HK-2 (cell line): ENCODE measurements at regions not wholly inside any gene's neighbourhood (a gene's known extent, or its start where the extent isn't known, plus 50 kb on each side); places are given as distances from the start of the nearest gene placed in this dataset.
A peak's percentile ranks its signal among the peaks of the same experiment; 100 is the strongest.

Source experiments
- DNase-seq: peaks from one replicate; pipeline ENCODE4 v3.0.0-alpha.2; 2018; ENCODE audit not compliant: unreplicated experiment

DNA sequence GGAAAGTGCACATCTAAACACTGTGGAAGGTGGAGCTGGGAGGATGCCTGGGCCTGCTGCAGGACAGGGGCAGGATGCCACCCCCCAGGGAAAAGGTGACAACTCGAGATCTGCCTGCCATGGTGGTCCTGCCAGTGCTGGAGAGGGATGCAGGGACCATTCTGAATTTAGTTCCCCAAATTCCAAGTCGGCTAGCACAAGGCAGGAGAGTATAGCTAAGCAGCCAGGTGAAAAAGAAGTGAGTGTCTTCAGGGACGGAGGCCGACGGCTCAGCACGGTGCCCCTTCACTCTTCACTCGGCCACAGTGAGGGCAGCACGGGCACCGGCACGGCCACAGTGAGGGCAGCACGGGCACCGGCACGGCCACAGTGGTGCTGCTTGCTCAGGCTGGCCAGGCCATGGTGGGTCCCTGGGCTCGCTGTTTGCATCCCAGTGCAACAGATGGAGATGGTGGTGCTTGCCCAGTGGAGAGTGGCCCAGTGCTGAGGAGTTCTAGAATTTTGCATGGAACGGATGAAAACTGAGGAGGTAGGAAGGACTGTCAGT is 161.3 kb upstream of the SHH start:
- DNase-seq: no peak

DNA sequence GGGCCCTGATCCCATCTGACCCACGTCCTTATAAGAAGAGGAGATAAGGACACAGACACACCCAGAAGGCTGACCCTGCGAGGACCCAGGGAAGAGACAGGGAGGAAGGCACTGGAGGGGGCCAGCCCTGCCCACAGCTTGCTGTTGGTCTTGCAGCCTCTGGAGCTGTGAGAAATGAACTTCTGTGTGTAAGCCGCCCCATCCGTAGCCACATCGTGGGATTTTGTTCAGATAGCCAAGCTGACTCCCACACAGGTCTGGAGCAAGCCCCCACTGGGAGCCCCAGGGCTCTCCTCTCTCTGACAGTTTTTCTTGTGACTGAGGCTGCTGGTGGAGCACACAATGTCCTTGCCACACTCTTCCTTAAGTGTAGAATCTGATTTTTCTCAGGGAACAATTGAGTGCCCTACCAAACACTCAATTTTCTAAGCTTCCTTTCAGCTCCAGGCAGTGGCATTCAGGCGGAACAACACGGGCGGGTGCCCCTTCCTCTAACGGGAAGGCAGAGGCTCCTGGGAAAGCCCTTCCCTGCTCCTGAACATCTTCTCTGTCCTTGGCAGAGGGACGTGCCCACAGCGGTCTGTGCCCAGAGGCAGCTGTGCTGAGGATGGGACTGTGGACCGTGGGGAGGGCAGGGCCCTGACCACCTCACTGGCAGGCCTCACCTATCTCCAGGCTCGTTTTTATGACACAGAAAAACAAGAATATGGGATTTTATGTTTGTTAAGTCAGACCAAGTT is 160.6 kb upstream of the SHH start:
- no peak for DNase-seq

DNA sequence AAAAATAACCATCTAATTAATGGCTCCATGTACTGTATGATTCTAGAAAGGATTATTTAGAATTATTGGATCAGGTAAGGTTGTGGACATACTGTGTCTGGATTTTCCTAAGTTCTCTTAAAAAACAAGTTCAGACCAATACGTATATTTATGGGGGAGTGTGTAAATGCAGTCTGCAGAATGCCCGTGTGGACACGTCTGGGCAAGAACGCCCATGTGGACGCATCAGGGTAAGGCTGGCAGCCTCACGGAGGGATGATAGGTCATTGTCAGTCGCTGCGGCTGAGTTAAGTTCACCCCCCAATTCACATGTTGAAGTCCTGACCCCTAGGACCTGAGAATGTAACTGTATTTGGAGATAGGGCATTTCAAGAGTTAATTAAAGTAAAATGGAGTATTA is 160.0 kb upstream of the SHH start:
- DNase-seq: no peak

DNA sequence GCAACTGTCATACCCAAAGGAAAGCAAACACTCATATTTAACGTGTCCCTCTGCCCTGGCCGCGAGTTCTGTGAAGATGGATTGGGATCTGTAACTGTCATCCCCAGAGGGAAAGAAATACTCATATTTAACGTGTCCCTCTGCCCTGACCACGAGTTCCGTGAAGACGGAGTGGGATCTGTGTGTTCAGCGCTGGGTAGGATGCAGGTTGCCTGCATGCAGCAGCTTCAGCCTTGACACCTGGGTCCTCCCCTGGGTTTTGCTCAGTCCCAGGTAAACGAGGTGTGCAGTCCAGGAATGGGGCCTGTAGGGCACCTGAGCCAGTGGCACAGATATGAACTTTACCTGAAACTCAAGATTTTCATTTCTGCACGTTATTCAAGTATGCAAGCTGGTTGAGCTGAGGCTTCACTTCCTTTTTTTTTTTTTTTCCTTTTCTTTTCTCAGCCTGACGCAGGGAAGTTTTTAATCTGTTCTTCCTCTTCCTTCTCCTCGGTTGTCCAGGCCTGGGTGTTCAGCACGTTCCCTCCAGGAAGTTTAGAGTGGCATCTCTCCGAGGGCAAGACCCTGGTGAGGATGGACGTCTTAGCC is 159.0 kb upstream of the SHH start:
- DNase-seq: no peak

DNA sequence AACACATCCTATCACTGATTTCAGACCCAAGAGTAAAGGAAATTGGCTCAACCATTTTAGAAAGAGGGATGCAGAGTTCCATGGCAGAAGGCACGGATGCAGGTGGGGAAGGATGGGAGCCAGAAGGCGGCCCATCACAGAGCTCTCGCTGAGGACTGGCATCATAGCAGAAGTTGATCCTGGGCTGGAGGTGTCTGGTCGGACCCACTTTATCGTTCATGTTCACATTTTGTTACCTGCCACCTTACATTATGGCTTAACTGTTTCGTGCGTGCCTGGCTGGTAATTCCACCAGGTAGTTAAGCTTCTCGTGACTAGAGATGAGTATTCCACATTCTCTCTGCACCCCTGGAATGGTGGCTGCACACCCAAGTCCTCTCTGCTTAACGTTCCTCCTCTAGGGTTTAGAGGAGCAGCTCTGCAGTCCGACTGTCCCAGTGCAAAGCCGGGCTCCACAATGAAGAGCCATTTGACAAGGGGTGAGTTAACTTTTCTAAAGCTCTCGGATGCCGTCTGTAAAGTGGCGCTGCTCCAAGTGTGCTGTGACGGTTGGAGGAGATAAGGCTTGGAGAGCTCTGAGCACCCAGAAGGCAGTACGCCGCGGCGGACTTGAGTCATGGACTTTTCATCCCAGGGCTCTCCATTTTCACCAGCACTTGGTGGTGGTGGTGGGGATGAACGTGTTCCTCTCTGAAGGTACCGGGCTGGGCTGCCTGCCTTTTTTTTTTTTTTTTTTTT is 157.1 kb upstream of the SHH start:
- DNase-seq: no peak

DNA sequence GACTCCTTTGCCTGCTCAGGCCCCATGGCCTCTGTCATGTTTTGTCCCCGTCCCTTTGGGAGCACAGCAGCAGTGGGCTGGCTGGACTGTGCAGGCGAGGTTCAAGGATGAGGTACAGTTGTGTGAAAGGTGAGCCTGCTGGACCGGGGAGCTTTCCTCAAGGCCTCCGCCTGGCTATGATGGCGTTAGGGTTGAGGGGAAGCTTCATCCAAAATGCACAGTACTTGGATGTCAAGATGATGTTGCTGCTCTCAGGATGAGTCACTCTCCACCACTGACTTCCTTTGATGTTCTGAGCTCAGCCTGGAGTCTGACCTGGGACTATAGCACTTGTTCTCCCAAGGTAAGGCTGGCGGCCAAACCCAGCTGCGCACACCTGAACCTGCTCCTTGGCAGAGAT is 152.7 kb upstream of the SHH start:
- DNase-seq: no peak

DNA sequence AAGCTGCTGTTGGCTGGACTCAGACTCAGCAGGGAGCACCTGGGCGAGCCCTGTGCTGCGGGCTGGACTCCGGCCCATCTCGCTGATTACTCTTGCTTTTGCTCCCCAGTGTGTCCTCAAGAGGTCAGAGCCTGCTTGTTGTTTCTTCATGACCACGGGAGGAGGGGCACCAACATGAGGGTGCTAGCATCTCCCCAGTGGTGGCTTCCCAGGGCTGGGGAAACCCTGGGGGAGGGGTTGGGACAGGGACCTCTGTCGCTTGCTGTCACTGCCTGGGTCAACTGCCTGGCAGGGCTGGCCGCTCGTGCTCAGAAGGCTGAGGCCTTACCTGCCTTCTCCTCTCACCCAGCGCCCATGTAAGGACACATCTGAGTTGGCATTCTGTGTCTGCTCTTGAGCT is 152.3 kb upstream of the SHH start:
- DNase-seq: no peak

DNA sequence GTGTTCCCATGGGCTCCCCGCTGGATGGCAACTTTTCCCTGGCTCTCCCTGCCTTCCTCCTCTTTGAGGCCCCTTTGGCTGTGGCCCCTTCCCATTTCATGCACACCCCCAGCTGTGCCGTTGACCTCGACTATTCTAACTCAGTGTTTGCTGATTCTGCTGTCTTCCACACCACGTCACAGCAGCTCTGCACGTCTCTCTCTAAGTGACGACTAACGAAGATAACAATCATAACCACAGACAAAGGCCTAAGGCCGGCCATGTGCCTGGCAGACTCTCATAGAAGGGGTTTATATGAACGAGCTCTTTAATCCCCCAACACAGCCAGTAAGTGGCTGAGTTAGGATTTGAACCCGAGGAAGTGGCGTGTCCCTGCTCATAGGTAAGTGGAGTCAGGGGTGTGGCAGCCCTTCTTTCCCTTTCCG is 151.5 kb upstream of the SHH start:
- DNase-seq: no peak

DNA sequence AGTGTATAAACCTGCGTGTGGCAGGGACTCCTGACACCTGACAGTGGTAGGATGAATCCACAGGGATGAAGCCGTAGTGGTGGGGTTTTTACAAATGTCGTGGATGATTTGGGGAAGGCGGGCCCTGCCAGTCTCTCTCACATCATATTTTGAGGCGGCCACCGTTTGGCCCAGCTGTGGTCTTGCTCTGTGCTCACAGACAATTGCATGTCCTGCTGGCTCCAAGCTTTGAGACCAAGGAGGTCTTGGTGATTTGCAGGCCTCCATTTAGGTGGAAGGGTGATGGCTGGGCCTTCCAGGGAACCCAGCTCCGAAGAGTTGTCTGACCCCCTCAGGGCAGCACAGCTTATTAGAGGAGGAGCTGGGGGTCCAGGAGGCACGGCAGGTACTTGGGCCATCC is 151.1 kb upstream of the SHH start:
- DNase-seq: no peak

DNA sequence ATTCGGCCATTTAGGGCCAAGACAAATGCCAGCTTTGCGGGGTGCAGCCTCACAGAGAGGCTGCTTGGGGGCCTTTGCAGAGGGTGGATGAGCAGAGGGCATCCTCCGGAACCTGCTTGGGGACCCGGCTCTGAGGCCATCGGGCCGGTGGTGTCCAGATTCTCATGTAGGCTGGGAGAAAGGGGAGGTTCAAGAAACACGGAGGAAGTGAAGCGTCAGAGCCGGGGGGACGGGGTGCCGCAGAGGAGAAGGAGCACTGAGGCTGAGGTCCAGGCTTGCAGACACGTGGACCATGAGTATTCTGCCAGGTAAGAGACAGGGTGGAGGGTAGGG is 150.7 kb upstream of the SHH start:
- no peak for DNase-seq

DNA sequence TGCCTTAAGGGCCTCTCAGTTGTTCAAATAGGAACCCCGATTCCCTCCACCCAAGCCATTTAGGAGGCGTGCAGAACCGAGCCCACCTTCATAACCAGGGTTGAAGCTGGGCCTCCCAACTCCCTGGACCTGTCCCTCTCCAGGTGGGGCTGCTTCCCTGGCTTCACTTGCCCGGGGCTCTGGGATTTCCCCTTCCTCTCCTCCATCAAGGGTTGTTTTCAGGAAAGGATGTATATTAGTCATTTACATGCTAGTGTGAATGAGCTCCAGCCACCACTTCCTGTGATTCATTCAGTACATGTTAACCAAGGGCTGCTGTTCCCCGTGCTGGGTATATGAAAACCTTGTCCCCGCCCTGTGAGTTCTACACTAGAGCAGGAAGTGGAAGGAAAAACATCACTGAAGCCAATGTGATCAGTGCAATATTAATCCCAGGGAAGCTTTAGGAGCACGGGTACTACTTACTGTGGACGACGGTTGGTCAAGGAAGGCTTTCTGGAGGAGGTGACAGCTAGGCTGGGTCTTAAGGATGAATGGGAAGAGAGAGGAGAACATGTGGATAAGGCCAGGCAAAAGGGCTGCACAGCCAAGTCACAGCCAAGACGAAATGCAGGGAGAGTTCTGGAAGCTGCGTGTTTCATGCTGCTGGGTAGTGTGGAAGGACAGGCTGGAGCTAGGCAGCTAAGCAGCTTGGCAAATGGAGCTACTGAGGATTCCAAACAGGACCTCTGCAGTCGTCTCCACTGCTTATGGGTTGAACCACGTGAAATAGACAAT is 150.1 kb upstream of the SHH start:
- peak; percentile 77 for DNase-seq

DNA sequence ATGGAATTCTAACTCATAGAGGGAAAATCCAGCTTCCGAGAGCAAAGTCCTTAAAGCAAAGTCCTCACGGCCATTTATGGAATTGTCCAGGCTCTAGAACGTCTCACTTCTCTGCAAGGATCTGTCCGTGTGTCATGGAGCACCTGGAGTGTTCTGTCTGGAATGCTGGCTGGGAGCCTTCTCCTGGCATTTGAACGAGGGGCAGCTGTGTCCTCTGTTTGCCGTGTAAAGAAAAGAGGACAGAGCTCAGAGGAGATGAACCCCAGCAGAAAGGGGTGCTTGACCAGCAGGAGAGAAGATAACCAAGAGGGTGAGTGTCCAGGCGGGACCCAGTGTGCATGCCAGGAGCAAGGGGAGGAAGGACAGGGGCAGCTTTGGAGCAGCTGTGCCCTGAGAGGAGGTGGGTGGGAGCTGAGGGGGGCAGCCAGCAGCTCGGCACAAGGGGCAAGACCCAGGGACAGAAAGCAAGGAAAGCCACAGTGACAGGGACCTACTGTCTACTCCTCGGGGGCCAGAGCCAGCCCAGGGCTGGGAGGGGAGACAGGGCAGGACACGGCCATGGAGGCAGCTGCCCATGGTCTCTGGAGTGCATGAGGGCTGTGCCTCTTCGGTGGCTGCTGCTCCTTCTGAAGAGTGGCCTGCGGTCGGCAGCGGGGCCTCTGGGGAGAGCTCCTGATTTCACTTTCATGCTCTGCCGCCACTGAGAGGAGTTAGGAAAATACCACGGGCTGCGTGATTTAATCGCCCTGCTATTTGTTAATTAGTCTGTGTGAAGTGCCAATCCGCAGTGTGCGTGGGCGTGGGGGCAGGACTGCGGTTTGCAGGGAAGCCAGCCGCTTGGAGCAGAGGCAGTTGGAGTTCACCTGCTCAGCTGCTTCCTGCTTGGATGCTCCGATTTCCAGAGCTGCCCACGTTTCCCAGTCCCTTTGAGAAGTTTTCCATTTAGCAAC is 149.3 kb upstream of the SHH start:
- peak; percentile 92 for DNase-seq

DNA sequence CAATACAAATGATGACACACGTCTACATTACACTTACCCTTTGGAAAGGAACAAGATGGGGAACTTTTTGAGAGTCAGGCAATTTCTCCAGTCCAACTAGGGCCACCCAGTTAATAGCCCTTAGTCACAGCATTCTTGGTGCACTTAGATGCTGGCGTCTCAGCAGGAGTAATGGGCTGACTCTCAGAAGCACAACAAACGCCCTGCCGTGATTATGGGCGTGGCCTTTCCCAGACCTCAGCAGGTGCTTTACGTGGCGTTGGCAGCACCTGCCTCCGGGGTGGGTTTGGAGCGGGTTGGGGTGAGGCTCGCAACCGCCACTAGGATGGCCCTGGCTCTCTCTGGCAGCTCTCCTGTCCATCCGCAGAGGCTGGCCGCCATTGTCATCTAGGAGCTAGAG is 147.6 kb upstream of the SHH start:
- DNase-seq: no peak

DNA sequence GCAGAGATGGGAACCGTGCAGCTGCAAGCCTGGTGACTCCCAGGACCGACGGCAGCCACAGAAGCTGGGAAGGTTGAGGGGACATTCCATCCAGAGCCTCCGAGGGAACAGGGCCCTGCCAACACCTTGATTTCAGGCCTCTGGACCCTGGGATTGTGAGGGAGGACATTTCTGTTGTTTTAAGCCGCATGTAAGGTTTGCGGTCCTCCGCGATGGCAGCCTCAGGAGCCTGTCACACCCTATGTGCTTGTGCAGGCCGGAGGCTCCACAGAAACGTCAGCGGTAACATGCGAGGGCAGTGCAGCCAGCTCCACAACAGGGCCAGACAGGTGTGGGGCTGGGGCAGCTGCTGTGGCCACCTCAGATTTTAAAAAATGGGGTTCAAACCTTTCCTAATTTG is 144.7 kb upstream of the SHH start:
- no peak for DNase-seq

DNA sequence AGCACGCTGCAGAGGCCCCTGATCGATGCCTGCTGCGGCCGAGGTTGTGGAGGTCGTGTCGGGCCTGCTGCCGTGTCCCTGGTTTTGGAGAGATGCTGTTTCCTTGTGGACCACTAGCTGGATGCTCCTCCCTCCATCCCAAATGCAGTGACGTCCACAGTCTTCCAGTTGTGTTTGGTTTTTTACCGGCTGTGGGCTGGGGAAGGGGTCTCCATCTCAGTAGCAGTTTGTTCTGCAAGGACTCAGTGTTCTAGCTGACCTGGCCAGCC is 143.0 kb upstream of the SHH start:
- no peak for DNase-seq

DNA sequence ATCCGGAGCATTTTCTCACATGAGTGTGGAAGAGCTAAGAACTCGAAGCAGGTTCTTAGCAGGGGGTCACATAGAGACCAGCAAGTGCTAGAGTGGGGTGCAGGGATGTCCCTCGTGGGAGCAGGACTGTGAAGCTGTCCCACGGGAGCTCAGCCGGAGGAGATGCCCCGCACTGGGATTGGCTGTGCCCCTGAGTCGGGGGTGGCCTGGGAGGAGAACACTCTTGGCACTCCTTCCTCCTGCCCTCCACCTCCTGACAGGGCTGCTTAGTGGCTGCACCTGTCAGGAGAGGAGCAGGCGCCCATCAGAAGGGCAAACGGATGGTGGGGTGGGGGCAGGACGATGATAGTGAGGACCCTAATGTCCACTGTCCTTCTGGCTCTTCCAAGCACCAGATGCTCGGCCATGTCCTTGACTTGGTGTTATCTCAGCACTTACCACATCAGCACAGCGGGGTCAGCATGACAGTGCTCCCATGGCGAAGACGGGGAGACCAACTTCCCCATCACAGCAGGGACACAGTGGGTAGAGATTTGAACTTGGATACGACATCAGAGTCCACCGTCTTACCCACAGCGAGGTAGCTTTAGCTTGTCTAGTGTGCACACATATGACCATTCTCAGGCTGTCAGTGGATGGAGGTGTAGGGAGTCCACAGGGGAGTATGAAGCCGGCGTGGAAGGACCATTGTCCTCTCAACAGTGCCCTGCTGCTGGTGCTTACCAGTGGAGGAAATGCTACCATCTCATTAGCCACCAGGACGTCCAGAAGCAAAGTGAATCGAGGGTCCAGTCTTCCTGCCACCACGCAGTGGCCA is 142.5 kb upstream of the SHH start:
- no peak for DNase-seq

DNA sequence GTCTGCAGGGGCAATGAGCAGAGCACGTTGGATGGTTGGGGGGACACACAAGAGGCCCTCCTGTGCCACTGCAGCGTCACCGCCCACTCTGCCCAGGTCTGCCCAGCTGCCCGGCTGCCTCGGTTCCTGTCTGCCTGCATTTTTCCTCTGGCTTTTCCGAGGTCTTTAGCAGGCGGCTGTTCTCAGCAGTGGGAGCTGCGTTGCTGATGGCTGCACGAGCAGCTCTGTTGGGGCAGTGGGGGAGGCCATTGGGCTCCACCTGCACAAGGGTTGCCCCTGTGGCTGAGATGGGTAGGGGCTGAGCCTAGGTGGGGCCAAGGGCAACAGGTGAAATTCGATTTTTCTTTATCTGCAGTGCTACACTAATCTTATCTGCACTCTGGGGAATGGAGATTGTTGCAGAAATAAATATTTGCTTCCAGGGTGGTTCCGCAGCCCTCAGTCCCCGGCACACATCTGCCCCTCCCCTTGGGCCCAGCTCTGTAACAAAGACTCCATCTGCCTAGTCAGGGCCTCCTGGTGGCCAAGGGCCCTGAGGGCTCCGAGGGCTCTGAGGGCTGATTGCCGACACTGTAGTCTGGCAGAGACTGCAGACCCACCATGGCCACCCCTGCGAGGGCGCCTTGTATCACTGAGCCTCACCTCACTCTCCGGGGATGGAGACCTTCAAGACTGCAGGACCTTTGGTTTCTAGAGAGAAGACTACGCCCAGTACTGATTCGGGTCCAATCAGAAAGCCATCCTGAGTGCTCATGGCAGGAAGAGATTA is 141.7 kb upstream of the SHH start:
- no peak for DNase-seq

DNA sequence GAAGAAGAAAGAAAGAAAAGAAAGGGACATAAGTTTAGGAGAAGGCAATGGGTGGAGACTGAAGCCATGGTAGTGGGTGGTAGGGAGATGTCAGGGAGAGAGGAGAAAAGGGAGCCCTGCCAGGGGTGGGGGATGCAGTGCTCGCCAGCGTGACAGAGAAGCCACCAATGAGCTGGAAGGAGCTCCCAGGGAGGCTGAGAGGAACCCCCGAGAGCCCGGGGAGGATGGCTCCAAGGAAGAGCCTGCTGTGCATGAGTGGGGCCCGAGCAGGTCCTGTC is 141.2 kb upstream of the SHH start:
- DNase-seq: no peak

DNA sequence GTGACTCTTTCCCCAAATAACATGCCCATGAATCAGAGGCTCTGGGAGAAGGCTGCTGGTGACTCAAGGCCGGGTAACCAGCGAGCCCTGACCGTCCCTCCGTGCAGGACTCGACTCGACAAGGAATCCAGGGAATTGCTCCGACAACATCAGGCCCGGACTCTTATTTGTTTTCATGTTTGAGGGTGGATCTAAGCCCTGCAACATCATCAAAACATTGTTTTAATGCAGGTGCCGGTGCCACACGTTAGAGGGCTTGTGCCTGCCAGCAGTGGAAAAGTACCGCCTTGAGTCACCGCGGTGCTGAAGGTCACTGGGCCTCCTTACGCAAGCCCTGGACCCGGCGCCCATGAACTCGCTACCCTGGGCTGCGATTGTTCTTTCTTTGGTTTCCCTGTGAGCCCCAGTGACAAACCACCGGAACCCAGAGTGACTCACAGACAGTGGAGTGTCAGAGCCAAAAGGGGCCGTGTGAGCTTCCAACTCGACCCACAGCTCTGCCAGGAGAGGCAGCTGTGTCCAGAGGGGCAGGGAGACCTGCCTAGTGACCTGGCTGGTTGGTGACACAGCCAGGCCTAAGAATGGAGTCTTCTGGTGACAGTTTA is 139.4 kb upstream of the SHH start:
- peak; percentile 89 for DNase-seq
